ENCODE measurements at regions not wholly inside any gene's neighbourhood (a gene's known extent, or its start where the extent isn't known, plus 50 kb on each side); places are given as distances from the start of the nearest gene placed in this dataset.

DNA sequence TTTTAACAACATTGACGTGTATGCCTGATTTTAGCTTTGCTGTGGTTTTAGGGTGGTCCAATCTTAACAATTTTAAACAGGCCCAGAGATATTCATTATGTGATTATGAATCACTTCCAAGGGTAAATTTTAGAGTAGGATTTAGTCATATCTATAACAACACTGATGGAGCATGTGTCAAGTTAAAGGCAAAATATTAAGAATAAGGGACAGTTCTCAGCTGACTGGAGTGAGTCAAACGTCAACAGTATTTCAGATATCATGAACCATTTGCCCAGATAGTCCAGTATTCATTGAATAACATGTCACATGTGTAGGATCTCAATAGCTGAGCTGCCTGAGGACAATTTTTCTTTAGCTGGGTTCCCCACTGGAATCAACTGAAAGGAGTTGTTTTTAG is 61.3 kb upstream of the VCX2 start:
- ATAC-seq, result peak in 1 of 2 donors; percentile 47
- intact Hi-C loops (cut with DNase I), result no loop called here
- no peak for DNase-seq

DNA sequence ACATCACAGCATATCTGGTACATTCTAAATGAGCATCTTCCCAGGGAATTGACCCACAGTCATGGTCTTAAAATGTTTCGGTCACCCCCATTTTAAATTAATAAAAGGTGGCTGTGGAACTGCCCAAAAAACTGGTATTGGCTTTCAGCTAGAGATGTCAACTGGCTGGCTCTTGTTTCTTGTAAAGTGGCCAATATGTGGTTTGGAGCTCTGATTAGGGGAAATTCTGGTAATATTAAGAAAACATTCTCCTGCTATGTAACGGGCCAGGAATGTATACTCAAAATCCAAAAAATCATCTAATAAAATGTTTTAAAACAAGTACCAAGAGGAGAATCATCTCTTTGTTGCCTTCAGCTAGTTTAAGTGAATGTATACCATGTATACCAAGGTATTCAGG is 62.0 kb upstream of the VCX2 start:
- intact Hi-C loops (cut with DNase I), result no loop called here
- DNase-seq, result no peak
- no peak for ATAC-seq

DNA sequence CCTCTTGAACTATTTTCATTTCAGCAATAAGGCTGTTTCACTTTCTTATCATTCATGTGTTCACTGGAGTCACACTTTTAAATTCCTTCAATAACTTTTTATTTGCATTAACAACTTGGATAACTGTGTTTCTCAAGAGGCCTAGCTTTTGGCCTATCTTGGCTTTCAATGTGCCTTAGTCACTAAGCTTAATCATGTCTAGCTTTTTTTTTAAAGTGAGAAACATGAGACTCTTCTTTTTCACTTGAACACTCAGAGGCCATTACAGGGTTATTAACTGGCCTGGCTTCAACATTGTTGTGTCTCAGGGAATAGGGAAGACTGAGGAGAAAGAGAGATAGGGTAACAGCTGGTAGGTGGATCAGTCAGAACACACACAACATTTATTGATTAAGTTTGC is 64.0 kb upstream of the VCX2 start:
- ATAC-seq, result peak in 1 of 2 donors; percentile 41
- no peak for DNase-seq
- intact Hi-C loops (cut with DNase I), result no loop called here

GRCh38 chrX:8237718-8238117 is 66.7 kb upstream of the VCX2 start:
- intact Hi-C loops (cut with DNase I), result no loop called here
- no peak for ATAC-seq
- no peak for DNase-seq

DNA sequence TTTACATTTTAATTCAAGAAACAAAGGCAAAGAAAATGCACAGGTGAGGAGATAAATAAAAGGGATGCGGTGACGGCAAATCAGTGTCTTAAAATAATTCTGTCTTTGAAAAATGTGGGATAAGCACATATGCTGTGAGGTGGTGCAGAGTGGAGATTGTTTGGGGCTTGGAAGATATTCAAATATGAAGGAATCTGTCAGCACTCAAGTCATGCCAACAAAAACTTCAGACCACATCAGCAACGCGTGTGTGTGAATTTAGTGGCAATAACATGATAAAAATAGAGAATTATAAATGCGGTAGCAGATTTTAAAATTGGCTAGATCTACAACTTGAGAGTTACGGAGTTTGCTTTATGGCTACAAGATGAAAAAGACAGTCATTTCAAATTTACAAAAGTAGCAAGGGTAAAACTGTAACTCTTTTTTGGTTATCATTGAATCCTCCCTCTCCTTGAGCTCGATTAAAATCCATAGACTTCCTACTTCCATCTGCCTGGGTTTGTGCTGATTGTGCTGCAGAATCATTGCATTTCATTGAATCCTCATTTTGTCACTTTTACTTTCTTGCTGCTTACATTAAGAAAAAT is 71.5 kb upstream of the VCX2 start:
- DNase-seq, result no peak
- ATAC-seq, result peak in 1 of 2 donors; percentile 24
- intact Hi-C loops (cut with DNase I), result no loop called here

- ATAC-seq (no peak), DNase-seq (no peak)
- intact Hi-C loops (cut with DNase I), result no loop called here
These were observed 73.2 kb upstream of the VCX2 start for GRCh38 chrX:8244301-8244700.

GRCh38 chrX:8245411-8245810 is 74.3 kb upstream of the VCX2 start:
- ATAC-seq, result no peak
- intact Hi-C loops (cut with DNase I), result no loop called here

DNA sequence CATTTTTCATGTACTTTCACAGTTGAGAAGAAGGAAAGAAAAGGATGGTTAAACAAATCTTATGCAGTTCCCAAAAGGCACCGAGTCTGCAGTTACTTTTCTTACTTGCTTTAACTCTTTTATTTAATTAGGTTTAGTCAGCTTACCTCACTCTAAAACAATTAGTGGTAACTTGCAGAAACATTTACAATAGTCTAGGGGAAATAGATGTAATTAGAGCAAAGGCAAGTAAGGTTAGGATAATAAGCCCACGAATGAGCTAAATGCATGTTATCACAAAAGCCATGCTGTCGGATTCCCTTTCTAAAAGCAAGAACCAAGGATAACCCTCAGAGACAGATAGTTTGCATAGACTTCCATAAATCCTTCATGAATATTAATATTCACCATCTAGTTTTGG is 82.0 kb upstream of the VCX2 start:
- intact Hi-C loops (cut with DNase I), result no loop called here
- no peak for ATAC-seq
- no peak for DNase-seq

More at GRCh38 chrX:8245411-8245810, 74.3 kb upstream of the VCX2 start:
- no peak for DNase-seq

DNA sequence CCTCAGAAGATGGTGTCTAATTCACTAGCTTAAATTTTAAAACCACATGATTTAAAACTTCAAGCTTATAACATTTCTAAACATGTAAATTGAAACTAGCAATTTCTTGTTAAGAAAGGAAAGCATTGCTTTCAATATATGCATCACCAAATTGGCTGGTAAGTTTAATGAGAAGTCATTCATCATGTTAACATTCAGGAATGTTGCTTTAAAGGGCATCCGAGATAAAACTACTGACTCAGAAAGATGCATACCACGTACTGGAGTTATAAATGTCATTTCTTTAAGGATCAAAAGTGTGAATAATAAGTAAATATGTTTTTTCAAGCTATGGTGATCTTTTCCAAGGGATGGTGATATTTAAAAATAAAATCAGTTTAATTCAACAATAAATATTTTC is 83.3 kb upstream of the VCX2 start:
- DNase-seq (no peak), ATAC-seq (no peak)
- intact Hi-C loops (cut with DNase I), result no loop called here

GRCh38 chrX:8272821-8273220 is 101.8 kb upstream of the VCX2 start:
- no peak for DNase-seq
- ATAC-seq, result no peak
- intact Hi-C loops (cut with DNase I), result no loop called here

DNA sequence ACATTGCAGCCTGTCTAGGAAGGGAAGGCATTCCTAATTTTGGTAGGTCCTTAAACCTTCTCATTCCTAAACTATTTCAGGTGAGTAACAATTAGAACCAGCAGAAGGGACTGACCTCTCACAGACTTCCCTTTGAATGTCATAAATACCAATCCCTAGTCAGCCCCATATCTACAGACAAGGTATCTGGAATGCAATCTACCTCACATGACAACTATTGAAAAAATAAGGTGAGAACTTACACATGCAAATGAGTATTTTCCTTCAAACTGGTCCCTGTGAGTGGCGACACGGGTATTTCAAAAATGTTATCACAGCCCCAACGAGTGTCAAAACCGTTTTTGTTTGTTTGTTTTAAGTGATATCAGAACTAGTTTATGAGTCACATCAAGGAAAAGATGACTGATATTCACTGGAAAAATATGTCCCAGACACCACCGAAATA is 102.4 kb upstream of the VCX2 start:
- no peak for ATAC-seq
- no peak for DNase-seq
- intact Hi-C loops (cut with DNase I), result no loop called here

GRCh38 chrX:8274170-8274569 is 103.1 kb upstream of the VCX2 start:
- ATAC-seq, result no peak
- no peak for DNase-seq
- intact Hi-C loops (cut with DNase I), result no loop called here

DNA sequence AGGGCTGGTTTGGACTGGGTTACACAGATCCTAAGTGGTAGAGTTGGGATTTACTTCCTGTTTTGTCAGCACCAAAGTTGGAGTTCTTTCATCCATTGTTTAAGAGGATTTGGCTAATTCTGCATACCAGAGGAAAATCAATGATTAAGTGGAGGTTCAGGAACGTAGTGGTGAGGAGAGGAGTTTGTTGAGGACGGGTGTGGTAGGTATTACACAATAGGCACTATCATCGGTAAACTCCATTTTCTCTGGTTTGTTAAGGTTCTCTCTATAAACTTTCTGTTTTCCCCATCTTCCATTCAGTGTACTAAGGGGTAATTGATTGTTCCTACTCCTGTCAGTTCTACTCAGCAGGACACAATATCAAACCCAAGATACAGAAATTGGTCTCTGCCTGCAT is 107.5 kb upstream of the VCX2 start:
- ATAC-seq, result no peak
- intact Hi-C loops (cut with DNase I), result no loop called here
- no peak for DNase-seq

DNA sequence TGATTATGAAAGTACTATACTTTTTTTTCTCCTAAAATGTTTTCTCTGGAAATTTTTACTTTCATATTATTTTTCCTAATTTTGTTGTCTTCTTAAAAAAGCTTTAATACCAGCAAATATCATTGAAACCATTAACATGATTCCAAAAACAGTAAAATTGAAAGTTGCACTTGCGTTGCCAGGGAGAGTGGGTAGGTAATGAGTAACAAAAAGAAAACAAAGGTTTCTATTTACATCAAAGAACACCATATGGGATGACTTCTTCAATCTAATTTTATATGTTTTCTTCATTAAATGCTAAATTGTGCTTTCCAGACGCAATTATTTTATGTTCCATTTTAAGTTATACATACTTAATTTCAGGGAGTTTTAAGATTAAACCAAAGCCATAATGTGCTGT is 108.3 kb upstream of the VCX2 start:
- no peak for ATAC-seq
- no peak for DNase-seq
- intact Hi-C loops (cut with DNase I), result no loop called here

GRCh38 chrX:8284131-8284530 is 113.1 kb upstream of the VCX2 start:
- no peak for DNase-seq
- no peak for ATAC-seq
- intact Hi-C loops (cut with DNase I), result no loop called here

- no peak for DNase-seq
- intact Hi-C loops (cut with DNase I), result no loop called here
- no peak for ATAC-seq
These were observed 117.5 kb upstream of the VCX2 start for GRCh38 chrX:8288590-8288989.

- DNase-seq, result no peak
- intact Hi-C loops (cut with DNase I), result no loop called here
- no peak for ATAC-seq
These were observed 118.5 kb upstream of the VCX2 start for GRCh38 chrX:8289523-8289922.

GRCh38 chrX:8297766-8298165 is 126.7 kb upstream of the VCX2 start:
- no peak for DNase-seq
- intact Hi-C loops (cut with DNase I), result no loop called here

DNA sequence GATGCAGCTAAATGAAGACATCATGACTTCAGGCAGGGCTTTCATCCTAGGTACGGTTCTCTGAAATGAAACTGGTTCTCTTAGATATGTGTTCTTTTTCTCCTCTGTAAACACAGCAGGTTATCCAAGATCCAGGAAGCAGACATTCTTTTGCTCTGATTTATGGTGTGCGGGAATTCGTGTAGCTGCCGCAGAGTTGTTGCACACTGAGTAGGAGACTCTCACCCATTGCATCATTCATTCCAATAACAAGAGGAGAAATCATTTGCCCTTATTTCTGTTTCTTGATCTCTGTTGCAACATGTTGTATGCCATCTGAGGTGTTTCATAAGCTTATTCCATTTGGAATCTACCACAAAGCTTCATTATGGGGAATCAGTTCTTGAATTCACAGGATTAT is 133.6 kb upstream of the VCX2 start:
- intact Hi-C loops (cut with DNase I), result no loop called here

More at GRCh38 chrX:8297766-8298165, 126.7 kb upstream of the VCX2 start:
- ATAC-seq, result no peak

DNA sequence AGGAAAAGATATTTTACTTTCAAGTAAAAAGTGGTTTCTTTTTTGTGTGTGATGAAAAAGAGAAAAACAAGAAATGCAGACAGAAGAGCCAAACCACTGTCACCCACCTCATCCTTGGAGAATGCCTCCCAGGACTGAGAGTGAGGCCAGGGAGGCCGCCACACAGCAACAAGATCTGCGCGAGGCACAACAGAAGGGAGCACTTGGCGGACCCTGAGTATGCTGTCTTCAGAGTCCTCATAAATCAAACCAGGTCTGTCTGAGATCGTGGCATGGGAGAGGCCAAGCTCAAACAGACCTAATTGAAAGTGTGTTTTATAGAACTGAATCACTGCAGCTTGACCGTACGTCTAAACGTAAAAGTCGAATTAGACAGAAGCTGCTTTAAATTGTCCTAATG is 134.3 kb upstream of the VCX2 start:
- intact Hi-C loops (cut with DNase I), result no loop called here
- DNase-seq (no peak), ATAC-seq (no peak)

More for the DNA sequence above, 133.6 kb upstream of the VCX2 start:
- no peak for ATAC-seq
- DNase-seq, result no peak

DNA sequence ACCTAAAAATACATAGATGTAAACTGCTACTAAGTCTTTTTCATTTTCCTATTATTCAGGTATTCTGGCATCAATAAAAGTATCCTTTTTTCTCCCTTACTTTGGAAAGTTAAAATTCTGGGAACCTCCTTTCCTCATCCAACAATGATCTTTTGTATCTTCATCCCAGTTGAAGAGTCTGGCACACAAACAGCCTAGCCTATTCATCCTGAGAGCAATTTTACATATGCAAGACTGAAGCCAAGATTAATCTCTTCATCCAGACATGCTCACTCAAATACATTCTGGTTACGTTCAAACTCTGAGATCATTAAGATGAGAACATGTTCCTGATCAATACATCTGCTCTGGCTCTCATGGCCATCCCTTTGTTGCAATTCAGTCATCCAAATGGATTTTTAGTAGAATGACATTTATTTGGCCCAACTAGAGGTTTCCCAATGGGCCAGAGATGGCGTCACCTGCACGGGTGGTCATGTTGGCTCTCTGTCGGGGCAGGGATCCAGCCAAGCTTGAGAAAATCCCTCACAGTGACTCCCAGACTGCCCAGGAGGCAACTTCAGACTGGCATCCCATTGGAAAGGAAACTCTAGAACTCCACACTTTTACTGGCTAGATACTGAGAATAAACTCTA is 135.3 kb upstream of the VCX2 start:
- DNase-seq, result no peak
- no peak for ATAC-seq
- intact Hi-C loops (cut with DNase I), result no loop called here
